ENCODE measurements at regions not wholly inside any gene's neighbourhood (a gene's known extent, or its start where the extent isn't known, plus 50 kb on each side); places are given as distances from the start of the nearest gene placed in this dataset.
"Not testable (repeated sequence)": the region's sequence is repeated elsewhere in the genome, so short reads cannot be mapped to it uniquely, and the experiment has no call there.

- H3K27ac ChIP-seq, result no peak overlapping the region
- CTCF ChIA-PET, result no interaction called here
- POLR2A ChIA-PET (ENCODE audit: low non-redundant PET), result no interaction called here
- no peak for DNase-seq (ENCODE audit: low spot score)
- no peak for TF ChIP-seq CTCF (conservative IDR thresholded peaks at IDR 0.05; ENCODE audit: low read depth)
Measured at GRCh38 chr2:365367-366275, 77.7 kb upstream of the ALKAL2 start.

GRCh38 chr2:363824-364470, 76.1 kb upstream of the ALKAL2 start:
- ChIA-PET POLR2A (ENCODE audit: low non-redundant PET) (no interaction called here), CTCF (no interaction called here)
- H3K27ac ChIP-seq, result no peak overlapping the region
- no peak for DNase-seq (ENCODE audit: low spot score)
- no peak for TF ChIP-seq CTCF (conservative IDR thresholded peaks at IDR 0.05; ENCODE audit: low read depth)

GRCh38 chr2:362924-363323, 75.0 kb upstream of the ALKAL2 start:
- CTCF ChIA-PET, result no interaction called here
- no peak for TF ChIP-seq CTCF (conservative IDR thresholded peaks at IDR 0.05; ENCODE audit: low read depth)
- no peak overlapping the region for H3K27ac ChIP-seq
- DNase-seq (ENCODE audit: low spot score), result no peak
- POLR2A ChIA-PET (ENCODE audit: low non-redundant PET), result no interaction called here

GRCh38 chr2:360124-360523, 72.2 kb upstream of the ALKAL2 start:
- POLR2A ChIA-PET (ENCODE audit: low non-redundant PET), result no interaction called here
- no peak for DNase-seq (ENCODE audit: low spot score)
- no peak for TF ChIP-seq CTCF (conservative IDR thresholded peaks at IDR 0.05; ENCODE audit: low read depth)
- CTCF ChIA-PET, result no interaction called here
- H3K27ac ChIP-seq, result no peak overlapping the region

GRCh38 chr2:359047-359446, 71.2 kb upstream of the ALKAL2 start:
- H3K27ac ChIP-seq, result no peak overlapping the region
- DNase-seq (ENCODE audit: low spot score), result no peak
- ChIA-PET CTCF (interaction anchor here (0.9 kb wide), 1 partner anchor 80 kb away, joined by 3 read pairs; no protein-coding TSS in a partner anchor), POLR2A (ENCODE audit: low non-redundant PET) (no interaction called here)
- TF ChIP-seq CTCF (conservative IDR thresholded peaks at IDR 0.05; ENCODE audit: low read depth), result no peak

DNA sequence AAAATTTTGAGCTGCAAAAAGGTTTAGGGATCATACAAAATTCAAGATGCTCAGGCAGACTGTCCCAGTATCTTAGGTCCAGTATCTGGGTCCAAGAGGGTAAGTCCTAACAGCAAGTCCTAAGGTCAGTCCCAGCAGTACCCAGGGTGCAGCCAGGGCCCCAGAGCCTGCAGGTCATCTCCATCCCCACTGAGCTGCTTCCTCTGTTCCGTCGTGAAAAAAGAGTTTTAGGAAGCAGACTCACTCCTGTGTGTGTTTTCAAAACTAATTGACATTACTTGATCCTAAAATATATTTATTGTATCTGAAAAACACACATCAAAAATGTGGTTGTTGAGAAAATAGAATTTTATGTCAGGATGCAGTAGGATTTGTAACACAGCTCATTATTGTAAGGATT, 69.9 kb upstream of the ALKAL2 start:
- CTCF ChIA-PET, result no interaction called here
- DNase-seq (ENCODE audit: low spot score), result no peak
- TF ChIP-seq CTCF (conservative IDR thresholded peaks at IDR 0.05; ENCODE audit: low read depth), result no peak
- POLR2A ChIA-PET (ENCODE audit: low non-redundant PET), result no interaction called here
- H3K27ac ChIP-seq, result no peak overlapping the region

- DNase-seq (ENCODE audit: low spot score); POLR2A ChIA-PET (ENCODE audit: low non-redundant PET); CTCF ChIA-PET; H3K27ac ChIP-seq: not testable (repeated sequence)
Measured at GRCh38 chr2:356304-356703, 68.4 kb upstream of the ALKAL2 start.
